MCF 10A (cell line): ENCODE measurements at regions not wholly inside any gene's neighbourhood (a gene's known extent, or its start where the extent isn't known, plus 50 kb on each side); places are given as distances from the start of the nearest gene placed in this dataset.

Source experiments
- BruUV-seq: library from RNA; stranded (reverse); fragments of 400-500 nt; replicated peaks from 2 replicates; lab custom pipeline; 2021; lab: Mats Ljungman, UMichigan
- CTCF ChIA-PET: fragments of 300-600 bp; sonication (Branson Sonifier 250); formaldehyde crosslinking; extraction: SDS; loops from one replicate; lab custom pipeline; 2021; ENCODE audit warnings: antibody characterized with exemption, inconsistent platforms; lab: Yijun Ruan, JAX
- POLR2A ChIA-PET: fragments of 300-600, 350-650 bp; sonication (Branson Sonifier 250); formaldehyde crosslinking; extraction: SDS; loops from one replicate; lab custom pipeline; 2020; ENCODE audit warnings: antibody characterized with exemption, inconsistent platforms; lab: Yijun Ruan, JAX
- DNase-seq: peaks from one replicate; pipeline ENCODE4 v3.0.0-alpha.2; 2018; ENCODE audit not compliant: unreplicated experiment
- H3K27ac Mint-ChIP-seq: one replicate; pipeline ENCODE4 v1.8.0; 2022; ENCODE audit warnings: mild to moderate bottlenecking, low read depth, mixed read lengths; ENCODE audit not compliant: unreplicated experiment
- H3K27me3 Mint-ChIP-seq: one replicate; pipeline ENCODE4 v1.8.0; 2022; ENCODE audit warnings: mixed read lengths; ENCODE audit not compliant: insufficient read depth, unreplicated experiment
- H3K36me3 Mint-ChIP-seq: one replicate; pipeline ENCODE4 v1.8.0; 2022; ENCODE audit warnings: mild to moderate bottlenecking, moderate library complexity, mixed read lengths; ENCODE audit not compliant: insufficient read depth, unreplicated experiment
- H3K4me1 Mint-ChIP-seq: one replicate; pipeline ENCODE4 v1.8.0; 2022; ENCODE audit warnings: mixed read lengths; ENCODE audit not compliant: insufficient read depth, unreplicated experiment
- H3K4me3 Mint-ChIP-seq: one replicate; pipeline ENCODE4 v1.8.0; 2022; ENCODE audit warnings: mild to moderate bottlenecking, moderate library complexity, mixed read lengths; ENCODE audit not compliant: unreplicated experiment
- H3K9me3 Mint-ChIP-seq: one replicate; pipeline ENCODE4 v1.8.0; 2022; ENCODE audit warnings: mixed read lengths; ENCODE audit not compliant: unreplicated experiment
- CTCF ChIP-seq: fragments of 200-600 bp; IDR thresholded peaks from one replicate; pipeline ENCODE4 v1.8.0; 2022; ENCODE audit warnings: antibody characterized with exemption, mild to moderate bottlenecking; ENCODE audit not compliant: unreplicated experiment
- intact Hi-C: fragments of 100-400 bp; cut with micrococcal nuclease; formaldehyde crosslinking; loops from 2 replicates; pipeline ENCODE4 v1.14.1; 2022

DNA sequence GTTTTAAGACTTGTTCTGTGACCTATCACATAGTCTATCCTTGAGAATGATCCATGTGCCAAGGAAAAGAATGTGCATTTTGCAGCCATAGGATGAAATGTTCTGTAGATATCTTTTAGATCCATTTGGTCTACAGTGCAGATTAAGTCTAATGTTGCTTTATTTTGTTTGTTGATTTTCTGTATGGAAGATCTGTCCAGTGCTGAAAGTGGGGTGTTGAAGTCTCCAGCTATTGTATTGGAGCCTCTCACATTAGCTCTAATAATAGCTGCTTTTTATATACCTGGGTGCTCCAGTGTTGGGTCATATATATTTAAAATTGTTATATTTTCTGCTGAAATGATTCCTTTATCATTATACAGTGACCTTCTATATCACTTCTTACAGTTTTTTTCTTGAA lies 155.6 kb upstream of the MON1B start:
- intact Hi-C loops = no loop called here
- ChIA-PET POLR2A (no interaction called here), CTCF (interaction anchor here (0.7 kb wide), 1 partner anchor 152 kb away, joined by 3 read pairs; no protein-coding TSS in a partner anchor)
- H3K4me3 Mint-ChIP-seq = no peak overlapping the region
- no peaks in the 10 kb centered on the region for H3K36me3 Mint-ChIP-seq
- TF ChIP-seq CTCF = no peak
- BruUV-seq = no TSS peak
- no peak for DNase-seq
- no peaks in the 10 kb centered on the region for H3K4me1 Mint-ChIP-seq
- H3K27ac Mint-ChIP-seq = no peak overlapping the region
- H3K27me3 Mint-ChIP-seq = no peaks in the 10 kb centered on the region
- H3K9me3 Mint-ChIP-seq = peaks cover 6% of the 10 kb centered on the region

- H3K9me3 Mint-ChIP-seq = peaks cover 6% of the 10 kb centered on the region
- intact Hi-C loops = no loop called here
- TF ChIP-seq CTCF = no peak
- ChIA-PET CTCF (interaction anchor here (0.7 to 0.9 kb wide), 3 partner anchors 134 to 751 kb away, joined by 3 to 5 read pairs (median 3); no protein-coding TSS in a partner anchor), POLR2A (no interaction called here)
- no TSS peak for BruUV-seq
- no peak overlapping the region for H3K4me3 Mint-ChIP-seq
- no peak for DNase-seq
- no peak overlapping the region for H3K27ac Mint-ChIP-seq
- H3K4me1 Mint-ChIP-seq = no peaks in the 10 kb centered on the region
- H3K36me3 Mint-ChIP-seq = no peaks in the 10 kb centered on the region
- no peaks in the 10 kb centered on the region for H3K27me3 Mint-ChIP-seq
Observed at GRCh38 chr16:77037696-77038347, 153.2 kb upstream of the MON1B start.

DNA sequence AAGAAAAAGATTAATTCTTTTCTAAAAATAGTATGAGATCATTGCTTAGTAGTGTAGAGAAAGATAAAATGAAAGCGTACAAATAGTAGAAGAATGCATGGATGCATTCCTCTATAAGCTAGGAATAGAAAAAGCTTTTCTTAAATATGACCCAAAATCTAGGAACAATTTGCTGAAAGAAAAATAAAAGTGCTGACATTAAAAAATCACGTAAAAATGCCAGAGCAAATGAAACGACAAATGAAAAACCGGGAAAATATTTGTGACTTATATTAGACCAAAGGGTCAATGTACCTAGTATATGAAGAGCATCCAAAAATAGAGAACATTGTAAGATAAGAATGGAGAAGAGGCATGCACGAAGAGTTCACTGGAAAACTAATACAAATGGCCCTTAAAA lies 149.5 kb upstream of the MON1B start:
- no peaks in the 10 kb centered on the region for H3K36me3 Mint-ChIP-seq
- no peak overlapping the region for H3K27ac Mint-ChIP-seq
- no peak for TF ChIP-seq CTCF
- no peak for DNase-seq
- CTCF ChIA-PET = interaction anchor here (0.7 to 5.1 kb wide), 6 partner anchors 12 to 1392 kb away, joined by 3 to 35 read pairs (median 5); no protein-coding TSS in a partner anchor
- H3K4me3 Mint-ChIP-seq = no peak overlapping the region
- BruUV-seq = no TSS peak
- H3K4me1 Mint-ChIP-seq = no peaks in the 10 kb centered on the region
- intact Hi-C loops = loop anchor here (5.0 kb wide), 2 partner anchors 374 to 1239 kb away; no protein-coding TSS in a partner anchor
- H3K9me3 Mint-ChIP-seq = no peaks in the 10 kb centered on the region
- POLR2A ChIA-PET = interaction anchor here (0.7 to 1.4 kb wide), 2 partner anchors 8 to 13 kb away, joined by 3 read pairs; no protein-coding TSS in a partner anchor
- no peaks in the 10 kb centered on the region for H3K27me3 Mint-ChIP-seq

DNA sequence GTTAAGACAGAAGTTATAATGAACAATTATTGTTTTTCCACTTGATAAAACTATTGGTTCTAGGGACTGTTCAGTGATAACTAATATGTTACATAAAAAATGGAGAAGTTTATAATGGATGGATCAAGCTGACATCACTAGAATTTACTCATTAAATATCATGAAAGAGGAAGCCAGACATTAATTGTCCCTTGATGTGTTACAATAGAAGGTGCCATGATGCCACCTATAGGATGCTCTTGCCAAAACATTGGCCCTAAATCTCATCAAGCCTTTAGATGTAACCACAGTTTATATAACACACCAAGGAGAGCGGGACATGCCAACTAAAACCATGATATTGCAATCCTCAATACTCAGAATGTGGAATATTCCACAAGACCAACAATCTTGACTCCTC lies 147.9 kb upstream of the MON1B start:
- peak; percentile 36 for TF ChIP-seq CTCF
- Mint-ChIP-seq H3K4me1 (no peaks in the 10 kb centered on the region), H3K27me3 (no peaks in the 10 kb centered on the region), H3K27ac (no peak overlapping the region), H3K9me3 (no peaks in the 10 kb centered on the region), H3K4me3 (no peak overlapping the region), H3K36me3 (no peaks in the 10 kb centered on the region)
- intact Hi-C loops = loop anchor here (1.0 to 5.0 kb wide), 7 partner anchors 128 to 1254 kb away; no protein-coding TSS in a partner anchor
- BruUV-seq = no TSS peak
- CTCF ChIA-PET = interaction anchor here (0.6 to 5.1 kb wide), 20 partner anchors 10 to 1022 kb away, joined by 3 to 35 read pairs (median 4); partner anchors contain the start of gene CNTNAP4
- DNase-seq = peak; percentile 54
- POLR2A ChIA-PET = interaction anchor here (1.4 kb wide), 1 partner anchor 10 kb away, joined by 3 read pairs; no protein-coding TSS in a partner anchor
